Activated B cell treated with CpG ODN at 0.5 μM for 24 hours (primary cell): ENCODE measurements at regions not wholly inside any gene's neighbourhood (a gene's known extent, or its start where the extent isn't known, plus 50 kb on each side); places are given as distances from the start of the nearest gene placed in this dataset.

ENCODE experiments used
- ATAC-seq: fragments of 200-7000 bp; cut with Tn5 transposase; one replicate; pipeline ENCODE4 v1.10.0; 2021; ENCODE audit warnings: low read depth, mild to moderate bottlenecking, moderate library complexity
- CTCF ChIA-PET: fragments of 350-600 bp; sonication (Branson Sonifier 250); formaldehyde crosslinking; loops from one replicate; lab custom pipeline; 2021; ENCODE audit warnings: antibody characterized with exemption; lab: Charles Lee
- POLR2A ChIA-PET: fragments of 350-600 bp; sonication (Branson Sonifier 250); formaldehyde crosslinking; loops from one replicate; lab custom pipeline; 2021; ENCODE audit warnings: antibody characterized with exemption; lab: Charles Lee
- DNase-seq: peaks from one replicate; pipeline ENCODE4 v3.0.0; 2022
- H3K27ac Mint-ChIP-seq: one replicate; pipeline ENCODE4 v1.8.0; 2020; ENCODE audit warnings: mixed read lengths
- H3K27me3 Mint-ChIP-seq: one replicate; pipeline ENCODE4 v1.8.0; 2021; ENCODE audit warnings: mixed read lengths
- H3K36me3 Mint-ChIP-seq: one replicate; pipeline ENCODE4 v1.8.0; 2021; ENCODE audit warnings: low read depth, mixed read lengths
- H3K4me1 Mint-ChIP-seq: one replicate; pipeline ENCODE4 v1.8.0; 2021; ENCODE audit warnings: mixed read lengths
- H3K4me3 Mint-ChIP-seq: one replicate; pipeline ENCODE4 v1.8.0; 2020; ENCODE audit warnings: mild to moderate bottlenecking, mixed read lengths
- H3K9me3 Mint-ChIP-seq: one replicate; pipeline ENCODE4 v1.8.0; 2020; ENCODE audit warnings: mixed read lengths
- CTCF ChIP-seq: fragments of 200-600 bp; IDR thresholded peaks from one replicate; pipeline ENCODE4 v1.8.0; 2022; ENCODE audit warnings: antibody characterized with exemption, mild to moderate bottlenecking
- intact Hi-C: fragments of 100-400 bp; cut with micrococcal nuclease; formaldehyde crosslinking; loops from one replicate; pipeline ENCODE4 v1.15.1; 2024

- CTCF ChIA-PET = no interaction called here
- intact Hi-C loops = no loop called here
- Mint-ChIP-seq H3K4me3 (no peak overlapping the region), H3K36me3 (no peaks in the 10 kb centered on the region), H3K27me3 (peaks cover 5% of the 10 kb centered on the region), H3K9me3 (no peaks in the 10 kb centered on the region), H3K4me1 (no peaks in the 10 kb centered on the region), H3K27ac (no peak overlapping the region)
- DNase-seq (no peak), ATAC-seq (no peak)
- TF ChIP-seq CTCF = no peak
- POLR2A ChIA-PET = no interaction called here
Observed at GRCh38 chr6:12383448-12383847, 93.3 kb downstream of the EDN1 start.

GRCh38 chr6:12384357-12384912 lies 94.3 kb downstream of the EDN1 start:
- ATAC-seq = no peak
- Mint-ChIP-seq H3K4me1 (no peaks in the 10 kb centered on the region), H3K27ac (no peak overlapping the region), H3K27me3 (peaks cover 8% of the 10 kb centered on the region), H3K36me3 (no peaks in the 10 kb centered on the region), H3K9me3 (peaks cover 2% of the 10 kb centered on the region), H3K4me3 (no peak overlapping the region)
- intact Hi-C loops = no loop called here
- DNase-seq = no peak
- POLR2A ChIA-PET = no interaction called here
- CTCF ChIA-PET = no interaction called here
- no peak for TF ChIP-seq CTCF

- POLR2A ChIA-PET = no interaction called here
- Mint-ChIP-seq H3K27ac (no peak overlapping the region), H3K36me3 (no peaks in the 10 kb centered on the region), H3K4me1 (no peaks in the 10 kb centered on the region), H3K27me3 (peaks cover 8% of the 10 kb centered on the region), H3K4me3 (no peak overlapping the region), H3K9me3 (peaks cover 2% of the 10 kb centered on the region)
- ATAC-seq (no peak), DNase-seq (no peak)
- TF ChIP-seq CTCF = no peak
- CTCF ChIA-PET = no interaction called here
- intact Hi-C loops = no loop called here
Observed at GRCh38 chr6:12385316-12385715, 95.2 kb downstream of the EDN1 start.

- Mint-ChIP-seq H3K4me3 (no peak overlapping the region), H3K27me3 (peaks cover 8% of the 10 kb centered on the region), H3K27ac (no peak overlapping the region), H3K9me3 (peaks cover 2% of the 10 kb centered on the region), H3K4me1 (no peaks in the 10 kb centered on the region), H3K36me3 (no peaks in the 10 kb centered on the region)
- intact Hi-C loops = no loop called here
- ChIA-PET POLR2A (no interaction called here), CTCF (no interaction called here)
- DNase-seq (no peak), ATAC-seq (no peak)
- no peak for TF ChIP-seq CTCF
Observed at GRCh38 chr6:12386816-12387215, 96.7 kb downstream of the EDN1 start.

GRCh38 chr6:12391472-12391871 lies 101.3 kb downstream of the EDN1 start:
- Mint-ChIP-seq H3K4me1 (no peaks in the 10 kb centered on the region), H3K4me3 (no peak overlapping the region), H3K27me3 (peaks cover 5% of the 10 kb centered on the region), H3K9me3 (peaks cover 2% of the 10 kb centered on the region), H3K36me3 (no peaks in the 10 kb centered on the region), H3K27ac (no peak overlapping the region)
- DNase-seq = no peak
- ChIA-PET POLR2A (no interaction called here), CTCF (no interaction called here)
- TF ChIP-seq CTCF = no peak
- intact Hi-C loops = no loop called here
- ATAC-seq = no peak
